GM19452 (cell line): ENCODE measurements at regions not wholly inside any gene's neighbourhood (a gene's known extent, or its start where the extent isn't known, plus 50 kb on each side); places are given as distances from the start of the nearest gene placed in this dataset.

Source experiments
- ATAC-seq: cut with Tn5 transposase; IDR thresholded peaks from one replicate; pipeline ENCODE4 v1.9.1; 2021; ENCODE audit not compliant: unreplicated experiment

- ATAC-seq: no peak
These were observed 664.6 kb downstream of the BCL11B start for GRCh38 chr14:98607341-98607910.

- ATAC-seq: no peak
These were observed 663.6 kb downstream of the BCL11B start for GRCh38 chr14:98608071-98609060.

- no peak for ATAC-seq
These were observed 659.4 kb downstream of the BCL11B start for GRCh38 chr14:98612434-98613200.

GRCh38 chr14:98614741-98615140 lies 657.3 kb downstream of the BCL11B start:
- ATAC-seq: no peak

- ATAC-seq: no peak
These were observed 649.6 kb downstream of the BCL11B start for GRCh38 chr14:98622208-98623051.

- ATAC-seq: no peak
These were observed 648.1 kb downstream of the BCL11B start for GRCh38 chr14:98623788-98624415.

GRCh38 chr14:98633380-98633779 lies 638.6 kb downstream of the BCL11B start:
- no peak for ATAC-seq

GRCh38 chr14:98634043-98634820 lies 637.8 kb downstream of the BCL11B start:
- ATAC-seq: no peak

GRCh38 chr14:98638366-98638765 lies 633.6 kb downstream of the BCL11B start:
- ATAC-seq: no peak

GRCh38 chr14:98647754-98648153 lies 624.2 kb downstream of the BCL11B start:
- no peak for ATAC-seq

- ATAC-seq: no peak
These were observed 621.0 kb downstream of the BCL11B start for GRCh38 chr14:98651037-98651436.

GRCh38 chr14:98665007-98665406 lies 607.0 kb downstream of the BCL11B start:
- no peak for ATAC-seq

GRCh38 chr14:98666545-98666944 lies 605.5 kb downstream of the BCL11B start:
- ATAC-seq: no peak

GRCh38 chr14:98682033-98682432 lies 590.0 kb downstream of the BCL11B start:
- ATAC-seq: no peak

GRCh38 chr14:98682726-98683125 lies 589.3 kb downstream of the BCL11B start:
- no peak for ATAC-seq

- no peak for ATAC-seq
These were observed 587.5 kb downstream of the BCL11B start for GRCh38 chr14:98684468-98684867.

GRCh38 chr14:98685725-98686124 lies 586.3 kb downstream of the BCL11B start:
- ATAC-seq: no peak

GRCh38 chr14:98688446-98688845 lies 583.6 kb downstream of the BCL11B start:
- no peak for ATAC-seq

- no peak for ATAC-seq
These were observed 582.0 kb downstream of the BCL11B start for GRCh38 chr14:98689951-98690350.
